Osteocyte (in vitro differentiated cells): ENCODE measurements at regions not wholly inside any gene's neighbourhood (a gene's known extent, or its start where the extent isn't known, plus 50 kb on each side); places are given as distances from the start of the nearest gene placed in this dataset.

Experiments used
- DNase-seq: peaks from one replicate; pipeline ENCODE4 v3.0.0; 2021; ENCODE audit warnings: mixed read lengths; ENCODE audit not compliant: unreplicated experiment; ENCODE audit errors: extremely low spot score
- H3K27ac Mint-ChIP-seq: one replicate; pipeline ENCODE4 v1.8.0; 2021; ENCODE audit warnings: mild to moderate bottlenecking, mixed read lengths; ENCODE audit not compliant: unreplicated experiment
- H3K27me3 Mint-ChIP-seq: one replicate; pipeline ENCODE4 v1.8.0; 2021; ENCODE audit warnings: mixed read lengths; ENCODE audit not compliant: unreplicated experiment
- H3K36me3 Mint-ChIP-seq: one replicate; pipeline ENCODE4 v1.8.0; 2021; ENCODE audit warnings: mixed read lengths; ENCODE audit not compliant: unreplicated experiment
- H3K4me1 Mint-ChIP-seq: one replicate; pipeline ENCODE4 v1.8.0; 2021; ENCODE audit warnings: mixed read lengths; ENCODE audit not compliant: unreplicated experiment
- H3K4me3 Mint-ChIP-seq: one replicate; pipeline ENCODE4 v1.8.0; 2021; ENCODE audit warnings: mild to moderate bottlenecking, moderate library complexity, mixed read lengths; ENCODE audit not compliant: unreplicated experiment
- H3K9me3 Mint-ChIP-seq: one replicate; pipeline ENCODE4 v1.8.0; 2021; ENCODE audit warnings: mixed read lengths; ENCODE audit not compliant: unreplicated experiment
- CTCF ChIP-seq: fragments of 200-600 bp; sonication (generic); IDR thresholded peaks from 2 replicates; pipeline ENCODE4 v1.5.0; 2021; ENCODE audit warnings: antibody characterized with exemption, mild to moderate bottlenecking, moderate library complexity

DNA sequence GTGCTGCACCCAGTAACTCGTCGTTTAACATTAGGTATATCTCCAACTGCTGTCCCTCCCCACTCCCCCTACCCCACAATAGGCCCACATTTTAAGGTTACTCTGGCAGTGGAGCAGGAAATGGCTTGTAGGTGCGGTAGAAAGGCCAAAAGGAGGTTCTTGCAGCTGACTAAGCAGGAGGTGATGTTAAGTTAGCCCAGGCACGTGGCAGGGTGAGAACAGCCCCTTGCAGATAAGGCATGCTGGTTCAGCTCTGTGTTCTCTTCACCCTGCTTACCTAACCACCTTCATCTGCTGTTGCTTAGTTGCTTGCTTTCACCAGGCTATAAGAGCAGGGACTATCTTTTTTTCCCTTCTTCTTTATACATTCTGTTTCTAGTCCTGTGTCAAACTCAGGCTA lies 1082.8 kb upstream of the RBFOX1 start:
- Mint-ChIP-seq H3K4me1 (no peaks in the 10 kb centered on the region), H3K36me3 (no peaks in the 10 kb centered on the region), H3K27ac (no peak overlapping the region), H3K27me3 (no peaks in the 10 kb centered on the region), H3K9me3 (peaks cover 53% of the 10 kb centered on the region), H3K4me3 (no peak overlapping the region)
- no peak for DNase-seq
- TF ChIP-seq CTCF = no peak

GRCh38 chr16:6248199-6248598 lies 1084.4 kb upstream of the RBFOX1 start:
- H3K4me1 Mint-ChIP-seq = no peaks in the 10 kb centered on the region
- H3K27me3 Mint-ChIP-seq = no peaks in the 10 kb centered on the region
- no peak for DNase-seq
- no peak overlapping the region for H3K4me3 Mint-ChIP-seq
- TF ChIP-seq CTCF = no peak
- H3K36me3 Mint-ChIP-seq = no peaks in the 10 kb centered on the region
- H3K9me3 Mint-ChIP-seq = peaks cover 49% of the 10 kb centered on the region
- no peak overlapping the region for H3K27ac Mint-ChIP-seq

GRCh38 chr16:6247775-6248174 lies 1084.9 kb upstream of the RBFOX1 start:
- Mint-ChIP-seq H3K9me3 (peaks cover 46% of the 10 kb centered on the region), H3K36me3 (no peaks in the 10 kb centered on the region), H3K27me3 (no peaks in the 10 kb centered on the region), H3K4me1 (no peaks in the 10 kb centered on the region), H3K27ac (no peak overlapping the region), H3K4me3 (no peak overlapping the region)
- DNase-seq = no peak
- TF ChIP-seq CTCF = no peak

- H3K4me3 Mint-ChIP-seq = no peak overlapping the region
- H3K4me1 Mint-ChIP-seq = no peaks in the 10 kb centered on the region
- peaks cover 42% of the 10 kb centered on the region for H3K9me3 Mint-ChIP-seq
- no peaks in the 10 kb centered on the region for H3K36me3 Mint-ChIP-seq
- no peak for DNase-seq
- H3K27me3 Mint-ChIP-seq = no peaks in the 10 kb centered on the region
- no peak for TF ChIP-seq CTCF
- H3K27ac Mint-ChIP-seq = no peak overlapping the region
Measured at GRCh38 chr16:6247150-6247549, 1085.5 kb upstream of the RBFOX1 start.

- Mint-ChIP-seq H3K36me3 (no peaks in the 10 kb centered on the region), H3K9me3 (peaks cover 38% of the 10 kb centered on the region), H3K4me1 (no peaks in the 10 kb centered on the region), H3K27me3 (no peaks in the 10 kb centered on the region), H3K4me3 (no peak overlapping the region), H3K27ac (no peak overlapping the region)
- DNase-seq = no peak
- TF ChIP-seq CTCF = no peak
Measured at GRCh38 chr16:6246266-6246665, 1086.4 kb upstream of the RBFOX1 start.
